GM23338 (cell line): ENCODE measurements at regions not wholly inside any gene's neighbourhood (a gene's known extent, or its start where the extent isn't known, plus 50 kb on each side); places are given as distances from the start of the nearest gene placed in this dataset.

Experiments
- ATAC-seq: fragments of 200-7000 bp; cut with Tn5 transposase; 3 replicates; pipeline ENCODE4 v1.9.1; 2020
- DNase-seq: peaks from one replicate; pipeline ENCODE4 v3.0.0-alpha.2; 2015; ENCODE audit warnings: low spot score
- H2AFZ ChIP-seq: fragments of 200-600 bp; sonication (generic); 2 replicates; pipeline ENCODE4 v1.8.0; 2016; ENCODE audit warnings: antibody characterized with exemption, mild to moderate bottlenecking, moderate library complexity
- H3F3A ChIP-seq: fragments of 200-600 bp; sonication (generic); replicated peaks from 2 replicates; pipeline ENCODE4 v1.8.0; 2017; ENCODE audit warnings: antibody characterized with exemption, mixed run types, low read depth
- H3K27ac ChIP-seq: fragments of 200-600 bp; sonication (generic); 2 replicates; pipeline ENCODE4 v1.6.1; 2016; ENCODE audit warnings: low read depth
- H3K27me3 ChIP-seq: fragments of 200-600 bp; sonication (generic); 2 replicates; pipeline ENCODE4 v1.8.0; 2016; ENCODE audit warnings: mild to moderate bottlenecking, mixed run types, moderate library complexity; ENCODE audit not compliant: insufficient read depth
- H3K36me3 ChIP-seq: fragments of 200-600 bp; sonication (generic); 2 replicates; pipeline ENCODE4 v1.8.0; 2016; ENCODE audit warnings: mild to moderate bottlenecking; ENCODE audit not compliant: insufficient read depth
- H3K4me1 ChIP-seq: fragments of 200-600 bp; sonication (generic); 2 replicates; pipeline ENCODE4 v1.8.0; 2016; ENCODE audit warnings: mild to moderate bottlenecking, moderate library complexity; ENCODE audit not compliant: insufficient read depth
- H3K4me2 ChIP-seq: fragments of 200-600 bp; sonication (generic); 2 replicates; pipeline ENCODE4 v1.7.1; 2017; ENCODE audit warnings: mixed run types
- H3K4me3 ChIP-seq: fragments of 200-600 bp; sonication (generic); 2 replicates; pipeline ENCODE4 v1.6.1; 2016; ENCODE audit warnings: mixed run types
- H3K79me2 ChIP-seq: fragments of 200-600 bp; sonication (generic); replicated peaks from 2 replicates; pipeline ENCODE4 v1.8.0; 2017; ENCODE audit warnings: mild to moderate bottlenecking; ENCODE audit not compliant: insufficient read depth
- H3K9me2 ChIP-seq: fragments of 200-600 bp; sonication (generic); 2 replicates; pipeline ENCODE4 v1.8.0; 2017; ENCODE audit not compliant: insufficient read depth
- H4K20me1 ChIP-seq: fragments of 200-600 bp; sonication (generic); replicated peaks from 2 replicates; pipeline ENCODE4 v1.8.0; 2017; ENCODE audit warnings: mild to moderate bottlenecking; ENCODE audit not compliant: insufficient read depth
- H3K27ac Mint-ChIP-seq: 2 replicates; pipeline ENCODE4 v1.8.0; 2020; ENCODE audit warnings: inconsistent platforms, mild to moderate bottlenecking, moderate library complexity, mixed read lengths
- H3K27me3 Mint-ChIP-seq: 3 replicates; pipeline ENCODE4 v1.8.0; 2022; ENCODE audit warnings: low read depth, mild to moderate bottlenecking, moderate library complexity, mixed read lengths, inconsistent platforms; ENCODE audit not compliant: insufficient read depth, poor library complexity
- H3K36me3 Mint-ChIP-seq: 3 replicates; pipeline ENCODE4 v1.8.0; 2021; ENCODE audit warnings: low read depth, mild to moderate bottlenecking, inconsistent platforms, moderate library complexity, mixed read lengths
- H3K4me1 Mint-ChIP-seq: 3 replicates; pipeline ENCODE4 v1.8.0; 2020; ENCODE audit warnings: mild to moderate bottlenecking, inconsistent platforms, mixed read lengths
- H3K4me3 Mint-ChIP-seq: 3 replicates; pipeline ENCODE4 v1.8.0; 2021; ENCODE audit warnings: moderate library complexity, mild to moderate bottlenecking, inconsistent platforms, mixed read lengths
- H3K9me3 Mint-ChIP-seq: 3 replicates; pipeline ENCODE4 v1.8.0; 2020; ENCODE audit warnings: moderate library complexity, mild to moderate bottlenecking, inconsistent platforms, mixed read lengths
- CREB1 ChIP-seq: fragments of 250-450 bp; sonication (Bioruptor Pico); IDR thresholded peaks from 2 replicates; pipeline ENCODE4 v1.5.0; 2020; ENCODE audit warnings: low read depth, mild to moderate bottlenecking, moderate library complexity
- CTCF ChIP-seq, 2 experiments: fragments of 200-600 bp in 1 of 2; sonication (generic) in 1 of 2; conservative IDR thresholded peaks; 2 replicates each; pipeline versions ENCODE4 v1.5.1 to v1.6.1; 2016 to 2017; ENCODE audit warnings: antibody characterized with exemption in 2 of 2, low read depth in 2 of 2, mild to moderate bottlenecking in 2 of 2, moderate library complexity in 1 of 2
- EZH2 ChIP-seq: fragments of 200-600 bp; sonication (generic); IDR thresholded peaks from one replicate; pipeline ENCODE4 v1.8.0; 2017; ENCODE audit warnings: antibody characterized with exemption, mild to moderate bottlenecking, low read depth; ENCODE audit not compliant: unreplicated experiment
- POLR2AphosphoS5 ChIP-seq: IDR thresholded peaks from 2 replicates; pipeline ENCODE4 v1.6.1; 2016; ENCODE audit warnings: antibody characterized with exemption, low read depth
- ZNF331 ChIP-seq: fragments of 250-450 bp; sonication (Bioruptor Pico); IDR thresholded peaks from 2 replicates; pipeline ENCODE4 v1.5.0; 2020; ENCODE audit warnings: low read depth, mild to moderate bottlenecking, moderate library complexity
- ZNF462 ChIP-seq: fragments of 250-450 bp; sonication (Bioruptor Pico); IDR thresholded peaks from 2 replicates; pipeline ENCODE4 v1.5.0; 2020; ENCODE audit warnings: mild to moderate bottlenecking, moderate library complexity

GRCh38 chr15:70382009-70382749, 284.5 kb upstream of the TLE3 start:
- Histone ChIP-seq H3K27ac (no peak overlapping the region), H4K20me1 (no peaks in the 10 kb centered on the region), H3K9me2 (peaks cover 6% of the 10 kb centered on the region; the same call in 1 of the 2 replicates), H2AFZ (no peak overlapping the region), H3F3A (no peaks in the 10 kb centered on the region), H3K27me3 (no peaks in the 10 kb centered on the region; the same call in 1 of the 2 replicates), H3K4me3 (no peak overlapping the region), H3K79me2 (no peaks in the 10 kb centered on the region), H3K36me3 (no peaks in the 10 kb centered on the region), H3K4me1 (peaks cover 6% of the 10 kb centered on the region), H3K4me2 (no peak overlapping the region)
- DNase-seq: no peak
- Mint-ChIP-seq H3K9me3 (peaks cover 8% of the 10 kb centered on the region), H3K27ac (no peak overlapping the region), H3K27me3 (peaks cover 9% of the 10 kb centered on the region), H3K4me3 (no peak overlapping the region), H3K36me3 (no peaks in the 10 kb centered on the region; the same call in 2 of the 3 replicates), H3K4me1 (peaks cover 33% of the 10 kb centered on the region)
- no peak for ATAC-seq
- TF ChIP-seq CREB1 (CRISPR knock-in tag) (no peak), CTCF (conservative IDR thresholded peaks at IDR 0.05; ENCODE audit: low read depth in 2 of 2) (no peak)

- no peak for DNase-seq
- H3K36me3 Mint-ChIP-seq: no peaks in the 10 kb centered on the region; the same call in 2 of the 3 replicates
- Histone ChIP-seq H3K27me3 (no peaks in the 10 kb centered on the region; the same call in none of the 2 replicates), H3K9me2 (peaks cover 6% of the 10 kb centered on the region; the same call in 1 of the 2 replicates), H3K79me2 (no peaks in the 10 kb centered on the region), H3K4me1 (peaks cover 22% of the 10 kb centered on the region), H4K20me1 (no peaks in the 10 kb centered on the region), H2AFZ (no peak overlapping the region), H3F3A (no peaks in the 10 kb centered on the region), H3K27ac (no peak overlapping the region), H3K4me3 (no peak overlapping the region), H3K4me2 (no peak overlapping the region), H3K36me3 (no peaks in the 10 kb centered on the region)
- H3K27ac Mint-ChIP-seq: no peak overlapping the region
- peaks cover 7% of the 10 kb centered on the region for H3K27me3 Mint-ChIP-seq
- peaks cover 8% of the 10 kb centered on the region for H3K9me3 Mint-ChIP-seq
- H3K4me1 Mint-ChIP-seq: peaks cover 30% of the 10 kb centered on the region
- H3K4me3 Mint-ChIP-seq: no peak overlapping the region
- no peak for ATAC-seq
- TF ChIP-seq POLR2AphosphoS5: no peak
- TF ChIP-seq ZNF331: no peak
- no peak for TF ChIP-seq ZNF462 (CRISPR knock-in tag)
- no peak for TF ChIP-seq CREB1 (CRISPR knock-in tag)
- TF ChIP-seq EZH2: no peak
Measured at GRCh38 chr15:70379938-70380883, 282.5 kb upstream of the TLE3 start.
